Keratinocyte (primary cell): ENCODE measurements at regions not wholly inside any gene's neighbourhood (a gene's known extent, or its start where the extent isn't known, plus 50 kb on each side); places are given as distances from the start of the nearest gene placed in this dataset.

ENCODE experiments used
- CTCF ChIP-seq, 3 experiments: IDR thresholded peaks in 1 of 3; conservative IDR thresholded peaks in 1 of 3; optimal IDR thresholded peaks in 1 of 3; 2 replicates in 2 of 3; 3 replicates in 1 of 3; pipeline versions ENCODE3 to v1.5.1; 2011; ENCODE audit warnings: low read length in 3 of 3, mild to moderate bottlenecking in 3 of 3, moderate library complexity in 2 of 3, control low read depth in 1 of 3, inconsistent platforms in 1 of 3; ENCODE audit not compliant: insufficient read depth in 2 of 3; ENCODE audit errors: extremely low read depth in 1 of 3
- EZH2 ChIP-seq: IDR thresholded peaks from one replicate; pipeline ENCODE4 v1.6.1; 2012; ENCODE audit warnings: inconsistent platforms, mild to moderate bottlenecking, low read length, moderate library complexity

DNA sequence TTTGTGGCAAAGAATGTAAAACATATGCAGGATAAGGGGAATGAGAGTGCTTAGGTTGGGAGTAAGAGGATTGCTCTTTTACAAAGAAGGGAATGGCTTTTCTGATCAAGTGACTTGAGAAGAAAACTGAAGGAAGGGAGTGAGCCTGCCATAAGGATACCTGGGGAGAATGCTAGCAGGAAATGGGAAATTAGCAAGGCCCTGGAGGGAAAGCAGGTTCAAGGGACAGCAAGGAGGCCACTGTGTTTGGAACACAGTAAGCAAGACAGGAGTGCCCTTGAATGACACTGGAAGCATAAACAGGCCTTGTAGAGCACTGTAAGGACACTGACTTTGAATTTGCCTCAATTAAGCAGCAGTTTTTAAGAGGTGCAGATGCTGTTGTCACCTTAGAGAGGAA lies 1069.9 kb downstream of the DNAJB9 start:
- TF ChIP-seq CTCF (optimal IDR thresholded peaks at IDR 0.05 in 1 of 3, IDR thresholded peaks at IDR 0.05 in 1 of 3, conservative IDR thresholded peaks at IDR 0.05 in 1 of 3; ENCODE audit: extremely low read depth in 1 of 3, insufficient read depth in 2 of 3, low read length in 3 of 3) (no peak), EZH2 (no peak)
